GM13977 (cell line): ENCODE measurements at regions not wholly inside any gene's neighbourhood (a gene's known extent, or its start where the extent isn't known, plus 50 kb on each side); places are given as distances from the start of the nearest gene placed in this dataset.

ENCODE experiments used
- DNase-seq: peaks from one replicate; pipeline ENCODE4 v3.0.0; 2012; ENCODE audit warnings: low spot score
- CTCF ChIP-seq: IDR thresholded peaks from 2 replicates; pipeline ENCODE4 v1.5.1; 2012; ENCODE audit warnings: mild to moderate bottlenecking, control low read depth; ENCODE audit not compliant: insufficient read depth; ENCODE audit errors: extremely low read depth, missing control alignments
- in situ Hi-C: fragments of 300-500 bp; cut with MboI; formaldehyde crosslinking; loops from one replicate; pipeline ENCODE4 v1.12.0; 2022; ENCODE audit warnings: low sequenced_read_pairs, low pct_unique_long_range_greater_than_20kb, mixed read lengths, inconsistent platforms; ENCODE audit not compliant: unreplicated experiment

GRCh38 chr16:86651013-86651627 is 72.8 kb downstream of the FOXL1 start:
- in situ Hi-C loops: no loop called here
- no peak for DNase-seq
- TF ChIP-seq CTCF: no peak

- no peak for TF ChIP-seq CTCF
- in situ Hi-C loops: no loop called here
- DNase-seq: no peak
Measured at GRCh38 chr16:86651823-86652222, 73.5 kb downstream of the FOXL1 start.

DNA sequence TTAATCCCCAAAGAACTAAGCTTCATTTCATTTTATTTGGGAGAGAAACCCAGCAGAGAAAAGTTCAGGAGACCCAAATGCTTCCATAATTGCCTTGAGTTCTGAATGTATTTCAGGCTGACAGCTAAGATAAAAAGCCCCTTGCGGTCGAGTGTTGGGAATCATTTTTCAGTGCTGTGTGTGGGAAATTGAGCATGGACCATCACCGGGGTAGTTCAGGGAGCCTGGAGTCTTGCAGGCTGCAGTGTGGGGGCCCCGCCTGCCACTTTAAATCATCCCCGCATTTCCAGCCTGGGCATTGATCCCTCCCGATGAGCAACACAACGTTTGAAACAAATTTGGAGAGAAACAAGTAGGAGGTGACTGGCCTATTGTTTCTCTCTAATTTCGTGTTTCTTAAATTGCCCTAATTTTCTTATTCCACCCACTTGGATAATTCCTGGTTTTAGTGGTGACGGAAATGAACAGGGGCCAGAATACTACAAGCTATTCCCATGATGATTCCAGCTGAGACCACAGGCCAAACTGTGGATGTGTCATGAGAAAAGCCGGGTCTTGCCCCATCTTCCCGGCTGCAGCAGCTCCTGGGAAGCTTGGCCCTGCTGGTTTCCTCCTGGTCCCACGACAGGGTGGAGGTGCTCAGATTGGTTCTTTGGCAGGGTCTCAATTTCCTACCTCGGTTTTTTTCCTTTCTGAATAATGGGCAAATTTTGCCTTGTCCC is 75.1 kb downstream of the FOXL1 start:
- DNase-seq: no peak
- in situ Hi-C loops: no loop called here
- TF ChIP-seq CTCF: no peak

DNA sequence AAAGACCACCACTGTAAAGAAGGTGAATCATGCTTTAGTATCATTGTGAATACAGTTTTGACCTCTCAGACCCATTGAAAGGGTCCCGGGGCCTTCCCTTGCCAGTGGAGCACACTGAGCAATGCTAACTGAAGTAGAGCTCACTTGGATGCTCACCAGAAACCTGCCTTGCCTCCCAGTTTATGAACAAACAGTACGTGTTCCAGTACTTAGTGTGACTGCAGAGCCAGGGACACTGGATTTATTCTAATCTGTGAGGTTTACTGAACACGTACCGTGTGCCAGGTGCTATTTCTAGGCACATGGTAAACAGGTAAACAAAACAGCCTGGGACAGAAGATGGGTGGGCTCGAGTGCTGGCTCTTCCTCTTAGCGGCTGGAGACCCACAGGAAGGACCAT is 79.6 kb downstream of the FOXL1 start:
- DNase-seq: no peak
- in situ Hi-C loops: no loop called here
- TF ChIP-seq CTCF: no peak

DNA sequence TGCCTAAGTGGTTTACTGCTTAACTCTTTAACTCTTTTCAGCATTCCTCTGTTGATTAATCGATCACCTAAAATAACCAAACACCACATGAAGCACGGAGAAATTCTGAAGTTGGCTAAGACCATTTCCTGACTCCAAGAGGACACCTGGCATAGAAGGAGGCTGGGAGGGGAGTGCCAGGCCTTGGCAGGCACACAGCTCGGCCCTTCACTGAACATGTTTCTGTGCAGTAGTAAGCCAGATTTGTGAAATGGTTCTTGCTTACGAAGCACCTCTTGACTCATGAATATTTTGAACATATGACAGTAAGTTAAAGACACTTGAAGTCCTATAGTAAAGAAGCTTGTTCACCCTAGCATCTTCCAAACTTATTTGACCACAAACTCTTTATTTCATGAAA is 82.3 kb downstream of the FOXL1 start:
- TF ChIP-seq CTCF: no peak
- in situ Hi-C loops: no loop called here
- DNase-seq: no peak

- DNase-seq: no peak
- no peak for TF ChIP-seq CTCF
- in situ Hi-C loops: no loop called here
Measured at GRCh38 chr16:86661706-86662105, 83.4 kb downstream of the FOXL1 start.
